Vagina (tissue), 2 donors: ENCODE measurements at regions not wholly inside any gene's neighbourhood (a gene's known extent, or its start where the extent isn't known, plus 50 kb on each side); places are given as distances from the start of the nearest gene placed in this dataset.

ENCODE experiments used
- POLR2A ChIP-seq, 2 donors: fragments of 450-650 bp; IDR thresholded peaks; one replicate each; pipeline ENCODE4 v1.6.1; 2017; ENCODE audit warnings: antibody characterized with exemption in 2 of 2, mild to moderate bottlenecking in 2 of 2, moderate library complexity in 2 of 2
- POLR2AphosphoS5 ChIP-seq, 2 donors: sonication (generic); formaldehyde crosslinking; IDR thresholded peaks; one replicate each; pipeline ENCODE4 v1.9.0; 2017; ENCODE audit warnings: antibody characterized with exemption in 2 of 2, mild to moderate bottlenecking in 2 of 2, low read depth in 1 of 2; ENCODE audit not compliant: insufficient read depth in 1 of 2
- TF ChIP-seq, protein P1 (sequence below), 3 experiments: fragments of 450-650 bp in 2 of 3; fragments of 200-600 bp in 1 of 3; sonication (generic) in 1 of 3; IDR thresholded peaks; one replicate each; pipeline ENCODE4 v1.5.1; 2017 to 2019; ENCODE audit warnings: antibody characterized with exemption in 3 of 3, mild to moderate bottlenecking in 2 of 3, moderate library complexity in 2 of 3

DNA sequence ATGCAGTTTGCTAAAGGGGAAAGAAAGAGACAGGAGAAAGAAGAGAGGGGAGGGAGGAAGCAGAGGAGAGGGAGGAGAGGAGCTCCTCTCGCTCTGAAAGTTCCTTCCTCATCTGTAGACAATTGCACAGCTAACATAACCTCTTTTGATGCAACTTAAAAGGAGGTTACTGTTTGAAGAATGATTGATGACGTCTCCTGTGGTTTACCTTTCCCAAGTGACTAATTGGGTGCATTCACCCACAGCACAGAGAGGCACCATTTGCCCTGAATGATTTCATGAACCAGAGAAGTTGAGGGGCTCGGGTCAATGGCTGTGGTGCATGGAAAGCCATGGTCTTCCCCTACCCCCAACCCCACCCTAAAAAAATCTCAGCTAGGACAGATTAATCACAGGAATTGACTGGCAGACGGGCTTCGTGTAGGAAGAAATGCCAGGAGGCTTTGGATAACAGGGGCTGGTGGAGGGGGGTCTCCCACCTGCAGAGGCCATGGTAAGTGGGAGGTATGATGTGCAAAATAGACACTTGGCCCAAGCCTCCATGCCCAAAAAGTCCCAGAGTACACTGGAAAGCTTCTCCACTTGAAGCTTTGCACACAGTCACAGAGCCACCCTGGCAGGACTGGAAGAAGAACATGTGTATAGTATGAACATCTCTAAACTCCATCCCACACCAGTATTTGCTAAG, 213.7 kb downstream of the ANKRD60 start:
- TF ChIP-seq, protein P1, sequence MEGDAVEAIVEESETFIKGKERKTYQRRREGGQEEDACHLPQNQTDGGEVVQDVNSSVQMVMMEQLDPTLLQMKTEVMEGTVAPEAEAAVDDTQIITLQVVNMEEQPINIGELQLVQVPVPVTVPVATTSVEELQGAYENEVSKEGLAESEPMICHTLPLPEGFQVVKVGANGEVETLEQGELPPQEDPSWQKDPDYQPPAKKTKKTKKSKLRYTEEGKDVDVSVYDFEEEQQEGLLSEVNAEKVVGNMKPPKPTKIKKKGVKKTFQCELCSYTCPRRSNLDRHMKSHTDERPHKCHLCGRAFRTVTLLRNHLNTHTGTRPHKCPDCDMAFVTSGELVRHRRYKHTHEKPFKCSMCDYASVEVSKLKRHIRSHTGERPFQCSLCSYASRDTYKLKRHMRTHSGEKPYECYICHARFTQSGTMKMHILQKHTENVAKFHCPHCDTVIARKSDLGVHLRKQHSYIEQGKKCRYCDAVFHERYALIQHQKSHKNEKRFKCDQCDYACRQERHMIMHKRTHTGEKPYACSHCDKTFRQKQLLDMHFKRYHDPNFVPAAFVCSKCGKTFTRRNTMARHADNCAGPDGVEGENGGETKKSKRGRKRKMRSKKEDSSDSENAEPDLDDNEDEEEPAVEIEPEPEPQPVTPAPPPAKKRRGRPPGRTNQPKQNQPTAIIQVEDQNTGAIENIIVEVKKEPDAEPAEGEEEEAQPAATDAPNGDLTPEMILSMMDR (IDR thresholded peaks at IDR 0.05), result no peak
- no peak for TF ChIP-seq POLR2A (IDR thresholded peaks at IDR 0.05)
- no peak for TF ChIP-seq POLR2AphosphoS5 (IDR thresholded peaks at IDR 0.05; ENCODE audit: insufficient read depth in 1 of 2, low read depth in 1 of 2)
